Erythroblast (primary cell): ENCODE measurements at regions not wholly inside any gene's neighbourhood (a gene's known extent, or its start where the extent isn't known, plus 50 kb on each side); places are given as distances from the start of the nearest gene placed in this dataset.

Source experiments
- GATA1 ChIP-seq: IDR thresholded peaks from 2 replicates; pipeline ENCODE4 v1.6.1; 2011; ENCODE audit warnings: low read depth, mild to moderate bottlenecking, control low read depth, low read length, moderate library complexity
- POLR2A ChIP-seq: IDR thresholded peaks from 2 replicates; pipeline ENCODE4 v1.6.1; 2011; ENCODE audit warnings: mild to moderate bottlenecking, low read length

DNA sequence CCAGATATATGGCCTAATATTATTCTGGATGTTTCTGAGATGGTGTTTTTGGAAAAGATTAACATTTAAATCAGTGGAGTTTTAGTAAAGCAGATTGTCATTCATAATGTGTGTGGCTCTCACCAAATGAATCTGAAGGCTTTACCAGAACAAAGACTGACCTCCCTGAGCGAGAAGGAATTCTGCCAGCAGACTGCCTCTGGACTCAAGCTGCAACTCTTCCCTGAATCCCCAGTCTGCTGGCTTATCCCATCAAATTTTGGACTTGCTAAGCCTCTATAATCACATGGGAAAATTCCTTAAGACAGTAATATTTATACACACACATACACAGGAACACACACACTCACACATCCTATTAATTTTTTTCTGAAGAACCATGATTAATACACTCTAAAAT is 102.3 kb downstream of the FAM174B start:
- no peak for TF ChIP-seq POLR2A
- no peak for TF ChIP-seq GATA1
